GM13976 (cell line): ENCODE measurements at regions not wholly inside any gene's neighbourhood (a gene's known extent, or its start where the extent isn't known, plus 50 kb on each side); places are given as distances from the start of the nearest gene placed in this dataset.

ENCODE experiments used
- DNase-seq: peaks from one replicate; pipeline ENCODE4 v3.0.0; 2012; ENCODE audit warnings: low spot score
- CTCF ChIP-seq: IDR thresholded peaks from 2 replicates; pipeline ENCODE4 v1.5.1; 2012; ENCODE audit warnings: borderline replicate concordance, mild to moderate bottlenecking; ENCODE audit not compliant: insufficient read depth; ENCODE audit errors: extremely low read depth, missing control alignments, control extremely low read depth
- in situ Hi-C: fragments of 300-500 bp; cut with MboI; formaldehyde crosslinking; loops from one replicate; pipeline ENCODE4 v1.12.0; 2022; ENCODE audit warnings: low sequenced_read_pairs, mixed read lengths, inconsistent platforms; ENCODE audit not compliant: unreplicated experiment

- no peak for DNase-seq
- in situ Hi-C loops = no loop called here
- TF ChIP-seq CTCF = no peak
These were observed 237.0 kb downstream of the HNMT start for GRCh38 chr2:138201286-138201685.

- in situ Hi-C loops = no loop called here
- no peak for DNase-seq
- no peak for TF ChIP-seq CTCF
These were observed 238.5 kb downstream of the HNMT start for GRCh38 chr2:138202762-138203161.

- no peak for DNase-seq
- TF ChIP-seq CTCF = no peak
- in situ Hi-C loops = no loop called here
These were observed 241.0 kb downstream of the HNMT start for GRCh38 chr2:138205281-138205680.

GRCh38 chr2:138207074-138207930 is 243.0 kb downstream of the HNMT start:
- DNase-seq = no peak
- TF ChIP-seq CTCF = no peak
- in situ Hi-C loops = no loop called here

- in situ Hi-C loops = no loop called here
- no peak for DNase-seq
- TF ChIP-seq CTCF = no peak
These were observed 244.7 kb downstream of the HNMT start for GRCh38 chr2:138209009-138209408.

GRCh38 chr2:138210487-138210886 is 246.2 kb downstream of the HNMT start:
- DNase-seq = no peak
- TF ChIP-seq CTCF = no peak
- in situ Hi-C loops = no loop called here
